ENCODE measurements at regions not wholly inside any gene's neighbourhood (a gene's known extent, or its start where the extent isn't known, plus 50 kb on each side); places are given as distances from the start of the nearest gene placed in this dataset.

- no peak for DNase-seq (ENCODE audit: low spot score)
Measured at GRCh38 chr18:72360634-72361033, 183.5 kb downstream of the CBLN2 start.

- DNase-seq (ENCODE audit: low spot score) = no peak
Measured at GRCh38 chr18:72342933-72343332, 201.2 kb downstream of the CBLN2 start.

- no peak for DNase-seq (ENCODE audit: low spot score)
Measured at GRCh38 chr18:72339976-72340375, 204.2 kb downstream of the CBLN2 start.

DNA sequence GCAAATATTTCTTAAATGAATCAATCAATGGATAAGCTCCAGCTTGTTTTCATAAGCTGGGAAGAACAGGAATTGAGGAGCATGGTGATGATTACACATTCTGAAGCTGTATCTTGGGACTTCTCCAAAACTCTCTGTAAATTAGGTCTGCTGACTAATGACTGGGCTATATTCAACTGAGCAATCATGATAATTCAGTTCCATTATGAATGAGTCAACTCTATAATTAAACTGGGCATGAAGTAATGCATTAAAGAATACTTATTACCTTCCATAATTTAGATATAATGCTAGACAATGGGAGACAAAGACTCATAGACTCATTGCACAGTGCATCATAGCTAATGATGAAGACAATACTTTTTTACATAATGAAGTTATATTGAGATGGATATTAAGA lies 207.4 kb downstream of the CBLN2 start:
- no peak for DNase-seq (ENCODE audit: low spot score)

GRCh38 chr18:72329533-72329932 lies 214.6 kb downstream of the CBLN2 start:
- DNase-seq (ENCODE audit: low spot score) = no peak

- DNase-seq (ENCODE audit: low spot score) = no peak
Measured at GRCh38 chr18:72325307-72325706, 218.8 kb downstream of the CBLN2 start.

DNA sequence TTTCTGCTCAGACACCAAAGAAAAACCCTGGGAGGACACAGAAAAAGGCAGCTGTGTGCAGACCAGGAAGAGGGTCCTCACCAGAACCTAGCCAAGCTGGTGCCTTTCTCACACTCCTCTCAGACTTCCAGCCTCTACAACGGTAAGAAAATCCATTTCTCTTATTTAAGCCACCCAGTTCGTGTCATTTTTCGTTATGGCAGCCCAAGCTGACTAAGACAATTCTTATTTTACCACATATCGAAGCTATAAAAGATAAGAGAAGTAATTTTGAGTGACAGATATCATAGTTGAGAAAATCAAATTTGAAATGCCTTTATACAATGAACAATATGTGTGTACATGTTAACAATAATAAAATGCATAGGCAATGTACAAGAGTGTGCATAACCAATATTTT lies 219.5 kb downstream of the CBLN2 start:
- no peak for DNase-seq (ENCODE audit: low spot score)

DNA sequence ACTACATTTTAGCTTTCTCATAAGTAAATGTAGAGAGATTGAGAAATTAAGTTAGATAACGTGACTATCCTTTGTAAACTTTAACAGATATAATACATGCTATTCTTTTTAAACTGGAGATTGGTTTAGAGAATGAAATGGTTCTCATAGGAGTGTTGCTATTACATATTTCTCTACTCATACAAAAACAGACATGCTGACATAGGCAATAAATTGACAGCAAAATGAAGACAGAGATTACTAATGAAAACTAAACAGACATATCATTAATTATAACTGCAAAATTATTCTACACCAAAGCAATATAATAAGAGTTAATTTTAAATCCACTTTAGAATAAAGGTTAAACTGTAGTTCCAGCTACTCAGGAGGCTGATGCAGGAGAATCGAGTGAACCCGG lies 227.6 kb downstream of the CBLN2 start:
- DNase-seq (ENCODE audit: low spot score) = no peak

GRCh38 chr18:72283148-72283925 lies 260.8 kb downstream of the CBLN2 start:
- no peak for DNase-seq (ENCODE audit: low spot score)

DNA sequence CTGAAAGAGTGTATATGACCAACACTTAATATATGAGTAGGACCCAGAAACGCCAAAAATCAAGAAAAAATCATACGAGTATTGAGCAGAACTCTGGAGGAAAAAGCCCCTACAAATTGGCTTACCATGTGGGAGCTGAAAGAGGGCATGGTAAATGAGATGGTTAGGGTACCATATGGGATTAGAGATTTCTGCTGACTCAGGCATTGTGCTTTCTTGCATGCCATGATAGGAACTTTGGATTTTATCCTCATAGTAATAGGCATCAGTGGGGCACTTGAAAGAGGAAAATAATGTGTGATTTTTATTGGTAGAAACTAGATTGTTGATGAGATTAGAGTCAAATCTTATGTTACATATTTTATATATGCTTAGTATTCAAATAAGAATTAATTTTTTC lies 271.1 kb downstream of the CBLN2 start:
- no peak for DNase-seq (ENCODE audit: low spot score)

GRCh38 chr18:72261590-72261989 lies 282.6 kb downstream of the CBLN2 start:
- DNase-seq (ENCODE audit: low spot score) = no peak

GRCh38 chr18:72246076-72246475 lies 298.1 kb downstream of the CBLN2 start:
- no peak for DNase-seq (ENCODE audit: low spot score)

- DNase-seq (ENCODE audit: low spot score) = no peak
Measured at GRCh38 chr18:72235422-72235821, 308.7 kb downstream of the CBLN2 start.

GRCh38 chr18:72233106-72233505 lies 311.0 kb downstream of the CBLN2 start:
- DNase-seq (ENCODE audit: low spot score) = no peak

- no peak for DNase-seq (ENCODE audit: low spot score)
Measured at GRCh38 chr18:72232644-72233043, 311.5 kb downstream of the CBLN2 start.

DNA sequence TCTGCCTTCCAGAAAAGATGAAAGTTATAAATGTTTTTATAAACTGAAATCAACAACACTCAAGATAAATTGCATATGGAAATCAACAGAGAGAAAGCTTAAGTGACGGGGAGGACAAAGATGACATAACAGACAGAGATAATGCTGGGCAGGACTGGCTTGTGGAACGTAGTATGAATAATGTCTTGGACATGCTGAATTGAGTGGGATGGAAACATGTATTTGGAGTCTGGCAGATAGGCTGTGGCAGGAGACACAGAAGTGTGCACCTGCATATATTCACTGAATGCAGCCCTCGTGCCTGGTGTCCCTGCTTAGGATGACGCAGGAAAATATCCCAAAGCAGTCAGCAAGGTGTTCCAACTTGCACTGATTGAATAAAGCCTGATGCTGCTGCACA lies 318.2 kb downstream of the CBLN2 start:
- no peak for DNase-seq (ENCODE audit: low spot score)

GRCh38 chr18:72223733-72224132 lies 320.4 kb downstream of the CBLN2 start:
- no peak for DNase-seq (ENCODE audit: low spot score)

DNA sequence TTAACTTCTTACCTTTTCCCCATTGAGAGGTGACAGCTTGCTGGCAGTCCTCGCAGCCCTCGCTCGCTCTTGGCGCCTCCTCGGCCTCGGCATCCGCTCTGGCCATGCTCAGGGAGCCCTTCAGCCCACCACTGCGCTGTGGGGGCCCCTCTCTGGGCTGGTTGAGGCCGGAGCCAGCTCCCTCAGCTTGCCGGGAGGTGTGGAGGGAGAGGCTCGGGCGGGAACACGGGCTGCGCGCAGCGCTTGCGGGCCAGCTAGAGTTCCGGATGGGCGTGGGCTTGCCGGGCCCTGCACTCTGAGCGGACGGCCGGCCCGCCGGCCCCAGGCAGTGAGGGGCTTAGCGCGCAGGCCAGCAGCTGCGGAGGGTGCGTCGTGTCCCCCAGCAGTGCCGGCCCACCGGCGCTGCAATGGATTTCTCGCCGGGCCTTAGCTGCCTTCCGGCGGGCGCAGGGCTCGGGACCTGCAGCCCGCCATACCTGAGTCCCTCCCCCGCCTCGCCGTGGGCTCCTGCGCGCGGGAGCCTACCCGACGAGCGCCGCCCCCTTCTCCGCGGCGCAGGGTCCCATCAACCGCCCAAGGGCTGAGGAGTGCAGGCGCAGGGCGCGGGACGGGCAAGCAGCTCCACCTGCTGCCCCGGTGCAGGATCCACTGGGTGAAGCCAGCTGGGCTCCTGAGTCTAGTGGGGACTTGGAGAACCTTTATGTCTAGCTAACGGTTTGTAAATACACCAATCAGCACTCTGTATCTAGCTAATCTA lies 335.0 kb downstream of the CBLN2 start:
- DNase-seq (ENCODE audit: low spot score) = no peak

- no peak for DNase-seq (ENCODE audit: low spot score)
Measured at GRCh38 chr18:72207280-72207679, 336.9 kb downstream of the CBLN2 start.

DNA sequence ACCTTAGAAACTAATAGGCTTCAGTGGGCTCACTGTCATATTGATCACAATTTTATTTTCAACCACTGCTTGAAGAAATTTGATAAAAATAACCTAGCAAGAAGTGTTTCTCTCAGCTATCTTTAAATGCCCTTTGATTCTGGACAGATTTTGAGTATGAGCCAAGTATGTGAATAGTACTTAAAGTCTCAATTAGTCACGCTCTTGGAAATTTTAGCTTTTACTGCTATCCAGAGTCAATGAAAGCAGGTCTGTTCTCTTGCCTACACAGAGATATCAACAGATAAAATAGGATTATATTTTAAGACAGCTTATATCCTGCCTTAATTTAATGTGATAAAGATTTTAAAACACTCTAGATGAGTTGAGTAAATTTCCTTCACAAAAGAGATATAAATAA lies 337.3 kb downstream of the CBLN2 start:
- no peak for DNase-seq (ENCODE audit: low spot score)

DNA sequence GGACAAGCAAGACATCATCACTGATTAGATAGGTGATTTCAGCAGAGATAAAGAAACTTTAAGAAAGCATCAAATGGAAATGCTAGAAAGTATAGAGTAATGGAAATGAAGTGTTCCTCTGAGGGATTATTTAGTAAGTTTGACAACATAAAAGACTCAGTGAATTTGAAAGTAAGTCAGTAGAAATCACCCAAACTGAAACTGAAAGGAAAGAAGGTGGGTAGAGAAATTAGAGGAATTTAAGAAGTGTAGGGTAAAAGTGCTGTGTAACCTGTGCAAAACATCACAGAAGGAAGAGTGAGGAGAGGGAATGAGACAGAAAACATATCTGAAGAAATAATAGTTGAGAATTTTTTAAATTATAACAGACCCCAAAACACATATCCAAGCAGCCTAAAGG lies 343.1 kb downstream of the CBLN2 start:
- no peak for DNase-seq (ENCODE audit: low spot score)

- DNase-seq (ENCODE audit: low spot score) = no peak
Measured at GRCh38 chr18:72197591-72197990, 346.6 kb downstream of the CBLN2 start.

DNA sequence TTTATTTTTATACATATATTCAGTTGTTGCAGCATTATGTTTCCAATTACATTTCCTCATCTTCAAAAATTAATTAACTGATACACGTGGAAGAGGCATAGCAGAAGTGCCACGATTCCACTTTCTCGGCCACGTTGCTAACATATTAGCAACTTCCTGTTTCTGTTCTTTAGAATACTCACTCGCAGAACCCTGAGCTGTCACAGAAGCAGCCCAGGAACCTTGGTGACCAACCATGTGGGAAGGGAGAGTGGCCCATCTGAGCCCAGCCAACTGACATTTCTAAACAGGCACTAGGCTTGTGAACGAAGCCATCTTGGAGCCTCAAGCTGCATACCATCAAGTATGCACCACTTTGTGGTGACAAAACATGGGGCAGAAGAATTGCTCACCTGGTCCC lies 350.1 kb downstream of the CBLN2 start:
- DNase-seq (ENCODE audit: low spot score) = no peak

DNA sequence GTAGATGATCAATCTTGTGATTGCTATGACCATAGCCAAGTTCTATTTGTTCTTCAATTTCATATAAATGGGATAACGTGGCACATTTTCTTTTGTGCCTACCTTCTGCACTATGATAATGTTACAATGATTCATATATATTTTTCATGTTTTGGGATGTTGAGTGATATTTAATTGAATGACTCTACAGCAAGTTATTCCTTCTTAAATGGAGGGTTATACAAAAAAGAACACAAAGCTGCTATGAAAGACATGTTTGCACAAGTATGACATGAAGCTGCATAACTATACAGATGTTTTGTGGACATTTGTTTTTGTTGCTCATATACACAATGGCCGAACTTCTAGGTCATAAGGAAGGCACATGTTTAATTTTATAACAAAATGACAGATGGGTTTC lies 356.2 kb downstream of the CBLN2 start:
- no peak for DNase-seq (ENCODE audit: low spot score)
